ENCODE measurements at regions not wholly inside any gene's neighbourhood (a gene's known extent, or its start where the extent isn't known, plus 50 kb on each side); places are given as distances from the start of the nearest gene placed in this dataset.

- ChIA-PET RAD21 (ENCODE audit: low non-redundant PET in 1 of 2, low total read pairs in 2 of 2, uncharacterized antibody in 2 of 2, unreplicated experiment in 2 of 2) (no interaction called here), CTCF (no interaction called here), POLR2A (no interaction called here)
- Histone ChIP-seq H3K36me3 (ENCODE audit: control insufficient read depth in 1 of 2, insufficient read depth in 2 of 2, low read length in 2 of 2) (no peaks in the 10 kb centered on the region), H3K79me2 (ENCODE audit: insufficient read depth, low read length) (no peaks in the 10 kb centered on the region), H3K4me2 (ENCODE audit: low read length) (no peak overlapping the region), H3K27me3 (ENCODE audit: insufficient read depth, low read length) (no peaks in the 10 kb centered on the region), H3K9me2 (ENCODE audit: insufficient read depth) (no peaks in the 10 kb centered on the region), H3K4me3 (replicated peaks in 1 of 2; ENCODE audit: low read depth in 1 of 2, low read length in 2 of 2) (no peak overlapping the region), H2AFZ (ENCODE audit: low read depth, low read length, poor library complexity, severe bottlenecking) (no peak overlapping the region), H3K4me1 (ENCODE audit: control insufficient read depth in 1 of 2, insufficient read depth in 2 of 2, low read length in 2 of 2) (no peaks in the 10 kb centered on the region), H3K27ac (ENCODE audit: low read depth, low read length) (no peak overlapping the region), H4K20me1 (ENCODE audit: insufficient read depth) (no peaks in the 10 kb centered on the region), H3K9me3 (ENCODE audit: control insufficient read depth in 1 of 2, insufficient read depth in 1 of 2, low read depth in 1 of 2, low read length in 2 of 2) (no peaks in the 10 kb centered on the region), H3K9ac (ENCODE audit: low read length) (no peak overlapping the region)
- no peak for DNase-seq (ENCODE audit: low read depth, low spot score)
- intact Hi-C loops (cut with micrococcal nuclease) = no loop called here
- TF ChIP-seq ZNF274 (IDR thresholded peaks at IDR 0.05; ENCODE audit: low read depth, low read length) = no peak
- TF ChIP-seq SRF (IDR thresholded peaks at IDR 0.05; ENCODE audit: low read depth) = no peak
- no peak for TF ChIP-seq REST (IDR thresholded peaks at IDR 0.05; ENCODE audit: low read depth)
- no peak for TF ChIP-seq EZH2phosphoT487 (IDR thresholded peaks at IDR 0.05; ENCODE audit: borderline replicate concordance)
- TF ChIP-seq CEBPB (IDR thresholded peaks at IDR 0.05; ENCODE audit: low read depth) = no peak
- no peak for ATAC-seq
- BruUV-seq (replicated peaks) = no TSS peak
Measured at GRCh38 chr2:195150819-195151218, 506.2 kb upstream of the SLC39A10 start.

- H3K9ac ChIP-seq (ENCODE audit: low read length) = no peak overlapping the region
- H3K4me2 ChIP-seq (ENCODE audit: low read length) = no peak overlapping the region
- H3K27me3 ChIP-seq (ENCODE audit: insufficient read depth, low read length) = no peaks in the 10 kb centered on the region
- BruUV-seq (replicated peaks) = no TSS peak
- DNase-seq (ENCODE audit: low read depth, low spot score) (no peak), ATAC-seq (no peak)
- CTCF ChIA-PET = no interaction called here
- H3K9me2 ChIP-seq (ENCODE audit: insufficient read depth) = no peaks in the 10 kb centered on the region
- no peaks in the 10 kb centered on the region for H3K4me1 ChIP-seq (ENCODE audit: control insufficient read depth in 1 of 2, insufficient read depth in 2 of 2, low read length in 2 of 2)
- H3K79me2 ChIP-seq (ENCODE audit: insufficient read depth, low read length) = no peaks in the 10 kb centered on the region
- no peaks in the 10 kb centered on the region for H3K36me3 ChIP-seq (ENCODE audit: control insufficient read depth in 1 of 2, insufficient read depth in 2 of 2, low read length in 2 of 2)
- H3K9me3 ChIP-seq (ENCODE audit: control insufficient read depth in 1 of 2, insufficient read depth in 1 of 2, low read depth in 1 of 2, low read length in 2 of 2) = no peaks in the 10 kb centered on the region
- RAD21 ChIA-PET (ENCODE audit: low non-redundant PET in 1 of 2, low total read pairs in 2 of 2, uncharacterized antibody in 2 of 2, unreplicated experiment in 2 of 2) = no interaction called here
- POLR2A ChIA-PET = no interaction called here
- intact Hi-C loops (cut with micrococcal nuclease) = no loop called here
- TF ChIP-seq ZNF274 (IDR thresholded peaks at IDR 0.05; ENCODE audit: low read depth, low read length) (no peak), EZH2 (IDR thresholded peaks at IDR 0.05) (no peak), POLR2AphosphoS5 (IDR thresholded peaks at IDR 0.05; ENCODE audit: low read depth, low read length) (no peak), JUND (IDR thresholded peaks at IDR 0.05) (no peak), EZH2phosphoT487 (IDR thresholded peaks at IDR 0.05; ENCODE audit: borderline replicate concordance) (no peak)
- H3K4me3 ChIP-seq (replicated peaks in 1 of 2; ENCODE audit: low read depth in 1 of 2, low read length in 2 of 2) = no peak overlapping the region
- no peak overlapping the region for H2AFZ ChIP-seq (ENCODE audit: low read depth, low read length, poor library complexity, severe bottlenecking)
- H3K27ac ChIP-seq (ENCODE audit: low read depth, low read length) = no peak overlapping the region
- H4K20me1 ChIP-seq (ENCODE audit: insufficient read depth) = no peaks in the 10 kb centered on the region
Measured at GRCh38 chr2:195148004-195148403, 509.0 kb upstream of the SLC39A10 start.

All from HCT116 (cell line).